ENCODE measurements at regions not wholly inside any gene's neighbourhood (a gene's known extent, or its start where the extent isn't known, plus 50 kb on each side); places are given as distances from the start of the nearest gene placed in this dataset.

DNA sequence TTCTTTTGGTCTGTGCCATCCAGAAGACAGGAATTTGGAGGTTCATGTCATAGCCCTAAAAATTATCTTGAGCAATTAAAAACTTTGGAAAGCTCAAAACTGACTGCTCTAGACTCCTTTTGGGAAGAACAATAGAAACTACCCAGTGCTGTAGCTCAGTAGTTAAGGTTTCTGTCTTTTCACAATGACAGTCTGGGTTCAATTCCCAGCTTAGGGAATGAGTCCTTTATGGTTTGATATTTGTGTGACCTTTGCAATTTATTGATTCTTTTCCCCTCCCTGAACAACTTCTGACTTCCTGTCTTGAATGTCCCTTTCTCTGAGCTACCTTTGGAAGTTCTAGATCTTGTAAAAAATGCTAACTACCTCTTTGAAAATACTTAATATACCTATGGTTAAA, 603.3 kb upstream of the IGFBP3 start:
- TF ChIP-seq, protein P1, sequence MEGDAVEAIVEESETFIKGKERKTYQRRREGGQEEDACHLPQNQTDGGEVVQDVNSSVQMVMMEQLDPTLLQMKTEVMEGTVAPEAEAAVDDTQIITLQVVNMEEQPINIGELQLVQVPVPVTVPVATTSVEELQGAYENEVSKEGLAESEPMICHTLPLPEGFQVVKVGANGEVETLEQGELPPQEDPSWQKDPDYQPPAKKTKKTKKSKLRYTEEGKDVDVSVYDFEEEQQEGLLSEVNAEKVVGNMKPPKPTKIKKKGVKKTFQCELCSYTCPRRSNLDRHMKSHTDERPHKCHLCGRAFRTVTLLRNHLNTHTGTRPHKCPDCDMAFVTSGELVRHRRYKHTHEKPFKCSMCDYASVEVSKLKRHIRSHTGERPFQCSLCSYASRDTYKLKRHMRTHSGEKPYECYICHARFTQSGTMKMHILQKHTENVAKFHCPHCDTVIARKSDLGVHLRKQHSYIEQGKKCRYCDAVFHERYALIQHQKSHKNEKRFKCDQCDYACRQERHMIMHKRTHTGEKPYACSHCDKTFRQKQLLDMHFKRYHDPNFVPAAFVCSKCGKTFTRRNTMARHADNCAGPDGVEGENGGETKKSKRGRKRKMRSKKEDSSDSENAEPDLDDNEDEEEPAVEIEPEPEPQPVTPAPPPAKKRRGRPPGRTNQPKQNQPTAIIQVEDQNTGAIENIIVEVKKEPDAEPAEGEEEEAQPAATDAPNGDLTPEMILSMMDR (IDR thresholded peaks at IDR 0.05; ENCODE audit: extremely low read depth, missing control alignments), result no peak
- DNase-seq (ENCODE audit: low spot score), result no peak

DNA sequence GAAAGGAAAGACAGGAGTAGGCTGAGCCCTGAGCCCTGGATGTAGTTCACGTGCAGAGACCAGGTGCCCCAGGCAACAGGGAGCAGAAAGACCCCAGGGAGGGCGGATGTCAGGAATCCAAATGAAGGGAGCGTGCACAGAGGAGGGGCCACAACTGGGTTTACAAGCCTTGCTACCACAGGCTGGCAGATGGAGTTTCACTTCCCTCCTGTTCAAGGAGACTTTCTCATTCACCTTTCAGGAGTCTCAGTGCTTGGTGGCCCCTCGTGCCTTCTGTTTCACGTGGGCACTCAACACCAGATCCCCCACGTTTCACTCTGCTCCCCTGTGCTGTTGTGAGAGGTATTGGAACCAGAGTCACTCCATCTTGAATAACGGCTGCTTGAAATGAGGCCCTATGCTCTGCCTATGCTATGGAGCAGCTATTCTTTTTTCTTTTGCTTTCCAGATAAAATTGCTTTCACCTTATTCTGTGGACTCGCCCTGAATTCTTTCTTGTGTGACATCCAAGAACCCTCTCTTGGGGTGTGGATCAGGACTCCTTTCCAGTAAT, 601.4 kb upstream of the IGFBP3 start:
- TF ChIP-seq, protein P1 (IDR thresholded peaks at IDR 0.05; ENCODE audit: extremely low read depth, missing control alignments), result no peak
- no peak for DNase-seq (ENCODE audit: low spot score)

DNA sequence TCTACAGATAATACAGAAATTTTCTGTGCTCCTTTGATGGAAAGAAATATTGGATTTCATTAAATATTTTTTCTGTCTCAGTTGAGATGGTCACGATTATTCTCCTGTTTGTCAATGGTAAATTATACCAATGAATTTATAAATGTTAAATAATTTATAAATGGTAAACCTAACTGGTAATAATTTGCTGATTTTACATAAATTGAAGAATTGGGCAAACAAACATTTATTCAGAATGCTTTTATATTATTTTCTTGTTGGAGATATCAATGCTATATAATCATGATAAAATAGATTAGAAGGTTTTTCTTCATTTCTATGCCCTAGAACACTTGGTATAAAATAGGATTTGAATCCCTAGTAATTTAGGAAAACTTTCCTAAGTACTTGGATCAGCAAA, 597.6 kb upstream of the IGFBP3 start:
- no peak for DNase-seq (ENCODE audit: low spot score)
- TF ChIP-seq, protein P1 (IDR thresholded peaks at IDR 0.05; ENCODE audit: extremely low read depth, missing control alignments), result no peak

GRCh38 chr7:46515844-46516590, 594.9 kb upstream of the IGFBP3 start:
- peak; percentile 4 for DNase-seq (ENCODE audit: low spot score)
- TF ChIP-seq, protein P1 (IDR thresholded peaks at IDR 0.05; ENCODE audit: extremely low read depth, missing control alignments), result no peak

DNA sequence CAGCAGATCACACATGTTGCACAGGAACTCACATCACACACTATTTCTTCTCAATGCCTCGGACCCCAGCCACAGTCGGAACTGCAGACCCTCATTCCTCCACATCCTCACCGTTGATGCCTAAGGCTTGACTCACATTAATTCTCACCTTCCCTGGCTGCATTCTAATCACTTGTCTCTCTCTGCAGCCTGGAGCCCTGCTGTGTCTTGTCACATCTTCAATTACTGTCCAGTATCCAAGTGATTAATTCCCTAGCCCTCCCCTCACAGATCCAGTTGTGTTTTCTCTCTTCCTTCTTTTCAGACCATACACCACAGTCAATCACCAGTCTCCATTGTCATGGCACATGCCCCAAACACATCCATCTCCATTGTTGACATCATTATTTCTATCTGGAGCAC, 592.4 kb upstream of the IGFBP3 start:
- TF ChIP-seq, protein P1 (IDR thresholded peaks at IDR 0.05; ENCODE audit: extremely low read depth, missing control alignments), result no peak
- DNase-seq (ENCODE audit: low spot score), result no peak

DNA sequence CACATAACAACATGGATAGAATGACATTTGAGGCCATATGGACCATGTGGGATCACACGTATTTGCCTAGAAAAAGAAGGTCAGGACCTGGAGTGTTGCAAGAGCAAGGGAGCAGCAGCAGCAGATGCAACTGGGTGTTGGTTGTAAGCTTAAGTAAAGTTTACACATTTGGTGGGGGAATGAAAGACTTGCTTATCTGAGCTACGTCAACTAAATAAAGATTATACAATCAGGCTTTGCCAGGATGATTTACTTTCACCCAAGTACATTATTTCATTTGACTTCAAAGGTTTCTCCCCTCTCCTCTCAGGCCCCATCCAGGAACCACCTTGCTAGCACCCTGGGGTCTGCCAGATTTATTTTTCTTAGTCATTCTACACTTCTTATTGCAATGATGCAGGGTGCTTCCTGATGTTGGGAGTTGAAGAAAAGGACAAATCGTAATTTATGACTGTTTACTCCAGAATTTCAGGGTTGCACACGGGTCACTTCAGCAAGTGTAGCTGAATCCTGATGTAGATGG, 591.9 kb upstream of the IGFBP3 start:
- TF ChIP-seq, protein P1 (IDR thresholded peaks at IDR 0.05; ENCODE audit: extremely low read depth, missing control alignments), result no peak
- no peak for DNase-seq (ENCODE audit: low spot score)

DNA sequence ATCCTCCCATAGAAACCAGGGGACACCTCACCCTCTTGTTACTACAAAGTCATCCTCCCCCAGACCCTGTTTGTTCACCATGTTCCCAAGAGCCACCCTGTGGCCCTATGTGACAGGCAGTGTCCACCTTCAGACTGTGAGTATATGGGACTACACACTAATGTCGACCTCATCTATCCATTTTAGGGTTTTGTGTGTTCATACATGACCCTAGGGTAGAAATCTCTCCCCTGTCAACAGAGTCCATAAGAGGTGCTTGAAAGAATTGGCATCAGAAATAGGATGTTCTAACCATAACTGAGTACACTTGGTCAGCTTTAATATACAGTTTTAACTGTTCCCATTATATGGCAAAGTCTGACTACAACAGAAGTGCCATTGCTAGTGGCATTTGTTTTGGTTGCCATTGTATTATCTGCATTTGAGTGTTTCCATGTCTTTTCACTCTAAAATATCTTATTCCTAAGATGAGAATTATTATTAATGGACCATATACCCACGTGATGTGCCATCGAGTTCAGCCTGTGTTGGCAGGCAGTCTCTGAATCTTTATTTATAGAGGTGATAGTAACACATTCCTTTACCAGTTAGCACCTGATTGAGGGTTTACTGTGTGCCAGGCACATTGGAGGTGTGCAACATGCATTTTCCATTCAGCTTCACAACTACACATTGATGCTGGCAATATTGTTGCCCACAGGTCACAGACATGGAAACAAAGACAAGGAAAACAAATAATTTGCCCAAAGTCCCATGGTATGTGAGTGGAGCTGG, 590.6 kb upstream of the IGFBP3 start:
- DNase-seq (ENCODE audit: low spot score), result no peak
- TF ChIP-seq, protein P1 (IDR thresholded peaks at IDR 0.05; ENCODE audit: extremely low read depth, missing control alignments), result no peak
